Stimulated activated CD4-positive, alpha-beta T cell treated with anti-CD3 and anti-CD28 coated beads, Interleukin-4, amount 100 ng/mL, for 48 hours (primary cell): ENCODE measurements at regions not wholly inside any gene's neighbourhood (a gene's known extent, or its start where the extent isn't known, plus 50 kb on each side); places are given as distances from the start of the nearest gene placed in this dataset.

Source experiments
- DNase-seq, 2 donors: peaks; one replicate each; pipeline ENCODE4 v3.0.0-alpha.2; 2020; ENCODE audit warnings: low read depth in 2 of 2

DNA sequence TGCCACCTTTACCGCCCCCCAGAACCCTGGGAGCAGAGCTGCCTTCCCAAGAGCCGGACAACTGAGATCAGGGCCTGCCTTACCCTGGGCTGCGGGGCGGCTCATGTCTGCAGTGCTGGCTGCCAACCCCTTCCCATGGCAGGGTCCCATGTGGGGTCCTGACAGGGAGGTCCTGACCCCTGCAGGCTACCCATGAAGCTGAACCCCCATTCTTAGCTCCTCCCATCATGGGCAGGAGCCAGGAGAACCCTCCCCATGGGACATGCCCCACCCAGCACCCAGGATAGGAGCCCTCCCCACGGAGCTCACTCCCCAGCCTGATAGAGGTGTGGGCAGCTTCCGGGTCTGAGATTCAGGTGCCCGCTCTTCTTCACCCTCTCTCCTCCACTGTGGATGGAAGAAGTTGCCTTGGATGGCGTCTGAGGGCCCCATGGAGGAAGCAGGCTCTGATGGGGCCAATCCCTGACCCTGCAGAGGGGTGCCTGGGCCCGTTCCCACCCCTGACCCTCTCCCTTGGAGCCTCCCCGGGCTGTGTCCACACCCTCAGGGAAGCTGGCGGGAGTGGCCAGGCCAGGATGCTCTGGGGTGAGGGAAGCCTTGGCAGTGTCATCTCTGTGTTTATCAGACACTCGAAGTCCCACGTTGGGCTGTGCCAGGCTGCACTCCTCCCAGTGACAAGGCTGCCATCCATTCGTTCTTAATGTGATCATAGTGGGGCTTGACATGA, 1508.2 kb downstream of the BRD1 start:
- DNase-seq = no peak

- no peak for DNase-seq
These were observed 1508.9 kb downstream of the BRD1 start for GRCh38 chr22:48318575-48319320.

DNA sequence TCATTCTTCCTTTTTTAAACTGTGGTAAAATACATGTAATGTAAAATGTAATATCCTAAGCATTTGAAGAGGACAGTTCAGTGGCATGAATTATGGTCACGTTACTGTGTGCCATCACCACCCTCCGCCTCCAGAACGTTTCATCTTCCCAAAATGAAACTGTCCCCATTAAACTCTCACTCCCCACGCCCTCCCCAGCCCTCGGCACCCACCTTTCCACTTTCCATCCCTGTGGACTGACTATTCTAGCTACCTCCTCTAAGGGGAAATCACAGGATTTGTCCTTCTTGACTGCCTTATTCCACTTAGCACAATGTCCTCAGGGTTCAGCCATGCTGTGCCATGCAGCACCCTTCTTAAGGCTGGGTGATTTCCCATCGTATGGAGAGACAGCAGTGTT, 1509.5 kb downstream of the BRD1 start:
- DNase-seq = no peak

DNA sequence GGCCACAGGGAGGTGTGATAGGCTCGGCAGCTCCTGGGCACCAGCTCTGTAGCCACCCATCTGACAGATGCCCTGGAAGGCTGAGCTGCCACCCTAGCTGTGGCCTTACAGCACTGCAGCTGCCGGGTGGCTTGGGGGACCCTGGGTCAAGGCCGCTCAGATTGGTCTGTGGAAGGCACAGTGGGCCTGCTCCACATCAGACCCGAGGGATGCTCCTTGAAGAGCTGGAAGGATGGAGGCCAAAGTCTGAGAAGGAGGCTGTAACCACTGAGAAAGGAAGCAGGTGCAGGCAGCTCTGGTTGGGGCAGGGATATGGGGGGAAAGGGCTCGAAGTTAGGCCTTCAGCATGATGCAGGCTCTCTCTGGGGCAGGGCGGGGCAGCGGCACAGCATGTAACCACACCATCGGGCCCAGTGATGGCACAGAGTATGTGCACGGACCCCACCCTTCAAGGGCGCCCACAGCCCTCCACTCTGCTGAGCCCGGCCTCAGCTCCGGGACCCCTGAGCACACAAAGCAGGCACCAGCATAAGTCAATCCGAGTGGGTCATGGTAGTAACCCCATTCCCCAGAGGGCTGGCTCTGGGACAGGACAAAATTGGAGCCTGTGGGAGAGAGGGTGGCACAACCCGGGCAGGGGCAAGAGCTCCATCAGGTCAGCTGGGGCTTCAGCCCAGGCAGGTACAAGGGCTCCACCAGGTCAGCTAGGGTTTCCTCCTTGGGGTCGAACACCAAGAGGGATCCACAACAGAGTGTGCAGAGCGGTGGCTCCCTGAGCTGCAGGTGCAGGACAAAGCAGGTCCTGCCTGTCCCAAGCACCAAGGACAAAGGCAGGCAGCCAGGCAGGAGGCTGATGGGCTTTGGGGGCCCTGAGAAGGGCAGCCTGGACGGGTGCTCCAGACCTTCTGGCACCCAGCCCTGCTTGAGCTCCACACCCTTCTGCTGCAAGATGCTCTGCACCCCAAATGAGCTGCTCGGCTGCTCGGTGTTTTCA, 1511.1 kb downstream of the BRD1 start:
- DNase-seq = no peak

DNA sequence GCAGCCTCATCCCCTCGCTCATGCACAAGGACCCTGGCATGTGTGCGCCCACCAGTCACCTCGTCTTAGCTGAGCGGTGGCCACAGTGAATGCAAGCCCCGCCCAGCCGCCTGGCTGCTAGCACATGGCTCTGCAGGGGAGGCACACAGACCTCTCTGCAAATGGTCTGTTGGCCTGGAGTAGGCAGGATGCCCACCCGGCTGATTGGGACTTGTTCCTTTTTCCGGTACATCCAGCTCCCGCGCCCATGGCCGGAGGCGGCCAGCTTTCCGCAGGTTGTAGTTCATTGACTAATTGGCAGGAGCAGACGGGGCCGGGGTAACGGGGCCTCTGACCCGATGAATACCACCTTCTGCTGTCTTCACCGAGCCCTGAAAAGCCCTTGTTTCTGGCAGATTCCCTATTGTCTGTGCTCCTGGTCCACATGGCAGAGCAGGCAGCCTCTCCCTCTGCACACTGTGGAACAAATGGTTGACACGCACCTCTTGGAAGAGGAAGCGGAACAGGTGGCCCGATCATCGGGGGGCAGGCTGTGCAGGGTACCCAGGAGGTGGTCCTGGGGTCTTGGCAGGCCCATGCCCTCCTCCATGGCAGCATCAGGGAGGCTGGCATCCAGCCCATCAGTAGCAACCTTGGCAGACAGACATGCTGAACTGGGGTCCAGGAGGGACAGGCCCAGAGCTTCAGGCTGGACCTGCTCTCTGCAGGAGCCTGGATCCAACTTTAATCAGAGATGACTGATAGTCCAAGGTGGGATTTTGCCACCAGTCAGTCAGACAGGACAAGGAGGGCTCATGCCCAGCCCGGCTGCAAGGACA, 1512.0 kb downstream of the BRD1 start:
- no peak for DNase-seq

- no peak for DNase-seq
These were observed 1513.6 kb downstream of the BRD1 start for GRCh38 chr22:48314073-48314472.

DNA sequence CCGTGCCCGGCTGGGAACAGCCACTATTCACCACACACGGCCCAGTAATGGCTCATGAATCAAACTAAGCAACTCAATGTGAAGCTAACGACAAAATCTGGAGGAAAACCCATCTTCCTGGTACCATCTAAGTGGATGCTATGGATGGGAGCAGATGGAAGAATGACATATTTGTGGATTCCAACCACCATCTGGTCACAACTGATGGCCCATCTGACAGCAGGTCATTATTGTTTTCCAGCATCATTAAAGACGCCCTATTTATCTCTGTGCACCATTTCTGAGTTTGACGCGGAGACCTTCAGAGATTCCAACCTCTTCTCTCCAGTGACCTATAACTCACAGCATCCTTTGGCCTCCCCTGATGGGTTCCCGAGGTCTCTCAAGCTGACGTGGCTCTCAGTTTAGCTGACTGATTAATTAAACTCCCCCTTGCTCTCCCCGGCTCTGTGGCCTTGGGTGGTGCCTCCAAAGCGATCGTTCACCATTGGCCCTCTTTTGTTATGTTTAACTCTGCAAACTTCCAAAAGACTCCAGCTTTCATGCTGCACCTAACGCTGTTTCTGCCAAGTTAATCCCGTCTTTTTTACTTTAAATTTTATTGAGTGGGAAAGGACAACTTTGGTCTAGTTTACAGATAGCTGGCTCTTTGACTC, 1514.4 kb downstream of the BRD1 start:
- no peak for DNase-seq

GRCh38 chr22:48310740-48311139, 1516.9 kb downstream of the BRD1 start:
- DNase-seq = no peak

GRCh38 chr22:48310289-48310688, 1517.4 kb downstream of the BRD1 start:
- DNase-seq = no peak

DNA sequence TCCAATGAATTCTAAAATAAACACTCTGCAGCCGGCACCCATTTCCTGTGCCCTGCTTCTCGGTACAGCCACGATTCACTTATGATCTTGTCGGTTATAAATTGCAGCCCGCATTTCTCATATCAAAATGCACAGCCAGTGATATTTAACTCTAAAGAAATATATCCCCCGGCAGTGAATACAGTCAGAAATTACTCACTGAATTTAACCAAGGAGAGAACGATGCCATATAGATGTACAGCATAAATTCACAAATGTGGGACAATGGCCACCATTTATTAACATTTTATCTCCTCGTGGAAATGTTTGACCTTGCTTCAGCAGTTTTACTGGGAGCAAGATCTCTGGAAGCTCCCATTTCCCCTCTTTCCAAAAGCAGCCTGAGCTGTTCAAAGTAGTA, 1517.8 kb downstream of the BRD1 start:
- no peak for DNase-seq

DNA sequence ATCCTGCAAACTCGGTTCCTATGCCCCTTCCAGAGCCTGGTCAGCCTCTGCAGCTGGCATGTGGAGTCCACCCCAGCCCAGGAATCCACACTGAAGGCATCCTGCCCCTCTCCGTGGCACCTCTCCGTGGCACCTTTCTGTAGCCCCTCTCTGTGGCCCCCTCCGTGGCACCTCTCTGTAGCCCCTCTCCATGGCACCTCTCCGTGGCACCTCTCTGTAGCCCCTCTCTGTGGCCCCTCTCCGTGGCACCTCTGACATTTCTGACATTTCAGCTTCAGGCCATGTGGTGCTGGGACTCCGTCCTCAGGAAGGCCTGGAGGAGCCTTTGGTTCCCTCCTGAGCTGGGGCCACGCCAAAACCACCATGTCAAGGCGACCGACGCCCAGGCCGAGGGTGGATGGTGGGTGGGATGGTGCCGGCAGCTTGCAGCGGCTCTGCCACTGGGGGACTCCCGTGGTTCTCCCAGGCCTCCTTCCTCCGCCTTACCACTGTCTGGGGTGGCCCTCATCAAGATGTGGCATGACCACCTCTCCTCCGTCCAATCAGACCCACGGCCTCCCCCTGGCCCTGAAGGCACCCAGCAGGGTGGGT, 1518.5 kb downstream of the BRD1 start:
- DNase-seq = no peak

DNA sequence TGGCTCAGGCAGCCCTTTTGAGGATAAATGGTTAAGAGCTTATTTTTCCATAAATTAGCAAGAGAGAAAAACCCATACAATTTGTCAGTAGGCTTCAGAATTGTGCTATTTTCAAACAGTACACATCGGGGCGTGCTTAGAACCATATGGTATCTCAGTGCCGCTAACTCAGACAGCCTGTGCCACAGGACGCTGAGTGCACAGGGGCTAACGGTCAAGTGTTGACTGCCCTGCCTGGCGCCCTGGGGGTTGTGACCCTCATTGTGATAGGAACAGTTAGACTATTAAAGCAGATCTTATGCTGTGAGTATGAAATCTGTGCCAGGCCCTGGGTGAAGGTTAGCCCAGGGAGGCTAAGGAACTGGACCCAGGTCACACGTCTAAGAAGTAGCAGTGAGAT, 1519.7 kb downstream of the BRD1 start:
- no peak for DNase-seq

DNA sequence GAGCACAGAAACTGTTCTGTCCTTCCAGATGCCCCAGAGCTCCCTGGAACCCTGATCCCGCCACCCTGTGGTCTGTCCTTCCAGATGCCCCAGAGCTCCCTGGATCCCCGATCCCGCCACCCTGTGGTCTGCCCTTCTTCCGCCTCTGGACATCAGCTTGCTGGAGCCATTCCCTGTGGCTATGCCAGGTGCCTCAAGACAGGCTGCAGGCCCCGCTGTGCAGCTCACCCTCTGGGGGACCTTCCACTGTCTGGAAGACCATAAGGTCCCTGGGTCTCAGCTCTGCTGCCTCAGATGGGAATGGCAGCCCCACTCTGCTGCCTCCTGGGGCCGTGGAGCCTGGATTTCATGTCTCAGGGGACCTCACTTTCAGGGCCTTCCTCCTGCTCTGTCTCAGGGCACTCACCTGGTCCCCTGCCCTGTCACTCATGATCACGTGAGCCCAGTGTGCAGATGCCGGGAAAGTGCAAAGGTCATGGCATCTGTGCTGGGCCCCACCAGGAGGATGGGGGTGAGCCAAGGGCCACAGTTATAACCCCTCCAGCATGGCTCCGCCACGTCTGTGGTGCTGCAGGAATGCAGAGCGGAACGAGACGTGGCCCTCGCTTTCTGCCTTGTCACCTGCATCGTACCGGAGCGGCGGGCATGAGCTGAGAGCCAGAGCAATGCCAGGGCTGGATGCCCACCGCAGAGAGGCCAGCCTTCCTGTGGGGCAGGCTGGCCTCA, 1520.7 kb downstream of the BRD1 start:
- no peak for DNase-seq

GRCh38 chr22:48306284-48306683, 1521.4 kb downstream of the BRD1 start:
- DNase-seq = no peak

- DNase-seq = no peak
These were observed 1521.9 kb downstream of the BRD1 start for GRCh38 chr22:48305726-48306235.

DNA sequence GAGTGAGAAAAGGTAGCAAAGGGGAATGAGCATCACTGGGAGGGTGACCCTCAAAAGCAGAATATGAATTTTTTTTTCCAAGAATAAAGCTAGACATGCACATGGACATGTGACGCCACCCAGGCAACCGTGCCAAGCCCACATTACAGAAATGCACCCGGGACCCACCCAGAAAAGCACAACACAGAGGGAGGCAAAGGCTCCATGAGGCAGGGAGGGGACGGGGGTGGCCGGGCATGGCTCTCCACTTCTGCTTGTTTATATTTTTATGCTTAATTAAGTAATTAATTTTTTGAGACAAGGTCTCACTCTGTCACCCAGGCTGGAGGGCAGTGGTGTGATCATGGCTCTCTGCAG, 1524.3 kb downstream of the BRD1 start:
- DNase-seq = no peak

DNA sequence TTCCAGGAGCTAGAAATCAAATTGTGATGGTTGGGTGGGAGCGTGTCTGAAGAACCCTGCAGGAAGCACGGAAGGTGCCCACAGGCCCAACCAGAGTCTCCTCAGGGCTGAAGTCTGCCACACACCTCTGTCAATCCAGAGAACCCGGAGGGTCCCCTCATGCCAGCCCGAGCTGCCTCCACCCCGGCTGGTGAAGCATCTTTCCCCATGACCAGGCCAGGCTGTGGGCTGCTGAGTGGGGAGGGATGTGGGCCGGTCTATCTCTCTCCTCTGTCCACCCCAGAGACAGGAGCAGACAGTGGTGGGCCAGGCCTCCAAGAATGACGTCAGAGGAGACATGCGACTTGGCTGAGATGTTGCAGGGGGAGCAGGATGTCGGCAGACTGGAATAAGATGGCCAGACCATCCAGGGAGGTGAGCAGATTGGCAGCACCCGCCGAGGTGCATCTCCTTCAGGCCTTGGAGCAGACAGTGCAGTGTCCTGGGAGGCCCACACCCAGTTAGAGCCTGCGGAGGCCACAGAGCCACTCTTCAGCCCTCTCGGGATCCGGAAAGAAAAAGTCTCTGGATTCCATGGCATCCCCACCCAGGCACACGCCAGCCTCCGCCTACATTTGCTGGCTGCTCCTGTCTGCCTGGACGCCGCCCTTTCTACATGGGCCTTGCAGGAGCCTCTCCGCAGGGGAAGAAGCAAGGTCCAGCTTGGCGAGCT, 1524.9 kb downstream of the BRD1 start:
- DNase-seq = no peak

DNA sequence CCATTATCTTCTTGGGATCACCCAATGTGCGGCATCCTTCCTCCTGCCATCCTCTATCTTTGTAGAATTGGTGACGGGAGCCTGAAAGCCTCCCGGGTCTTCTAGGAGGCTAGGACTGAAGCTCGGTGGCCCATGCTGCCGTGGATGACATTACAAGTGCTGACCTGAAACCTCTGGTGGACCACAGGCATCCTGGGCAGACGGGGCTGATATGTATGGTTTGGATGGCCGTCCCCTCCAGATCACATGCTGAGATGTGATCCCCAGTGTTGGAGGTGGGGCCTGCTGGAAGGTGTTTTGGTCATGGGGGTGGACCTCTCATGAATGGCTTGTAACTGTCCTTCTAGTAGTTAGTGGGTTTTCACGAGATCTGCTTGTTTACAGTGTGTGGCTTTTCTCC, 1525.8 kb downstream of the BRD1 start:
- no peak for DNase-seq

- no peak for DNase-seq
These were observed 1526.3 kb downstream of the BRD1 start for GRCh38 chr22:48301421-48301820.
